GM19240 (cell line): ENCODE measurements at regions not wholly inside any gene's neighbourhood (a gene's known extent, or its start where the extent isn't known, plus 50 kb on each side); places are given as distances from the start of the nearest gene placed in this dataset.

ENCODE experiments used
- DNase-seq: peaks from one replicate; pipeline ENCODE4 v3.0.0; 2011; ENCODE audit warnings: low spot score; ENCODE audit not compliant: insufficient read length

GRCh38 chr20:22407237-22408193 is 176.9 kb downstream of the FOXA2 start:
- no peak for DNase-seq

- DNase-seq, result no peak
These were observed 179.8 kb downstream of the FOXA2 start for GRCh38 chr20:22404419-22405170.

- DNase-seq, result no peak
These were observed 180.6 kb downstream of the FOXA2 start for GRCh38 chr20:22403632-22404361.

GRCh38 chr20:22403022-22403631 is 181.2 kb downstream of the FOXA2 start:
- DNase-seq, result no peak

GRCh38 chr20:22402550-22402949 is 181.8 kb downstream of the FOXA2 start:
- no peak for DNase-seq

- no peak for DNase-seq
These were observed 183.9 kb downstream of the FOXA2 start for GRCh38 chr20:22400440-22400839.

GRCh38 chr20:22394583-22394982 is 189.8 kb downstream of the FOXA2 start:
- DNase-seq, result no peak

- DNase-seq, result no peak
These were observed 193.8 kb downstream of the FOXA2 start for GRCh38 chr20:22390543-22390903.

GRCh38 chr20:22389836-22390542 is 194.4 kb downstream of the FOXA2 start:
- no peak for DNase-seq

GRCh38 chr20:22387452-22387851 is 196.9 kb downstream of the FOXA2 start:
- no peak for DNase-seq

GRCh38 chr20:22386306-22386623 is 198.1 kb downstream of the FOXA2 start:
- DNase-seq, result no peak

- DNase-seq, result no peak
These were observed 198.6 kb downstream of the FOXA2 start for GRCh38 chr20:22385602-22386305.

GRCh38 chr20:22384978-22385377 is 199.4 kb downstream of the FOXA2 start:
- no peak for DNase-seq

- no peak for DNase-seq
These were observed 201.2 kb downstream of the FOXA2 start for GRCh38 chr20:22383156-22383555.

GRCh38 chr20:22382742-22383141 is 201.6 kb downstream of the FOXA2 start:
- DNase-seq, result no peak

- DNase-seq, result no peak
These were observed 202.5 kb downstream of the FOXA2 start for GRCh38 chr20:22381812-22382416.

- no peak for DNase-seq
These were observed 204.9 kb downstream of the FOXA2 start for GRCh38 chr20:22379472-22379871.

- no peak for DNase-seq
These were observed 209.4 kb downstream of the FOXA2 start for GRCh38 chr20:22374678-22375590.

GRCh38 chr20:22374066-22374465 is 210.3 kb downstream of the FOXA2 start:
- DNase-seq, result no peak
